OCI-LY1 (cell line): ENCODE measurements at regions not wholly inside any gene's neighbourhood (a gene's known extent, or its start where the extent isn't known, plus 50 kb on each side); places are given as distances from the start of the nearest gene placed in this dataset.

Experiments
- CTCF ChIP-seq: fragments of 200-600 bp; sonication (generic), shearing (Covaris generic); IDR thresholded peaks from 2 replicates; pipeline ENCODE4 v1.5.1; 2017; ENCODE audit warnings: mild to moderate bottlenecking, antibody characterized with exemption, low read length, moderate library complexity, mixed read lengths
- EZH2 ChIP-seq: fragments of 200-600 bp; sonication (generic), shearing (Covaris generic); IDR thresholded peaks from 2 replicates; pipeline ENCODE4 v1.8.0; 2017; ENCODE audit warnings: borderline replicate concordance, mixed run types, mild to moderate bottlenecking, antibody characterized with exemption, low read length, moderate library complexity, mixed read lengths

GRCh38 chr2:34162231-34162630 is 563.1 kb upstream of the FAM98A start:
- no peak for TF ChIP-seq CTCF
- TF ChIP-seq EZH2: no peak
